Left lung (tissue), 4 donors: ENCODE measurements at regions not wholly inside any gene's neighbourhood (a gene's known extent, or its start where the extent isn't known, plus 50 kb on each side); places are given as distances from the start of the nearest gene placed in this dataset.

Experiments
- ATAC-seq: fragments of 200-7000 bp; cut with Tn5 transposase; one replicate; pipeline ENCODE4 v1.9.1; 2020; ENCODE audit warnings: moderate library complexity
- DNase-seq, 4 donors: peaks; one replicate each; pipeline ENCODE4 v3.0.0-alpha.2; 2013 to 2020
- H3K27ac ChIP-seq, 2 donors: fragments of 200-600 bp; sonication (generic) in 1 of 2; one replicate each; pipeline versions ENCODE4 v1.5.0 to v1.8.0; 2020 to 2021
- H3K27me3 ChIP-seq, 2 donors: fragments of 200-600 bp; sonication (generic) in 1 of 2; one replicate each; pipeline versions ENCODE4 v1.5.0 to v1.8.0; 2020 to 2021
- H3K36me3 ChIP-seq, 2 donors: fragments of 200-600 bp; sonication (generic) in 1 of 2; one replicate each; pipeline versions ENCODE4 v1.5.0 to v1.8.0; 2020 to 2021
- H3K4me1 ChIP-seq, 2 donors: fragments of 200-600 bp; one replicate each; pipeline ENCODE4 v1.8.0; 2021
- H3K4me3 ChIP-seq, 2 donors: fragments of 200-600 bp; sonication (generic) in 1 of 2; one replicate each; pipeline versions ENCODE4 v1.5.0 to v1.8.0; 2020 to 2021; ENCODE audit warnings: mild to moderate bottlenecking in 1 of 2
- H3K9me3 ChIP-seq, 2 donors: fragments of 200-600 bp; sonication (generic) in 1 of 2; one replicate each; pipeline versions ENCODE4 v1.5.0 to v1.8.0; 2020 to 2021
- intact Hi-C, 2 donors: fragments of 100-400 bp; cut with DNase I; formaldehyde crosslinking; loops; one replicate each; pipeline versions ENCODE4 v1.11.2 to v1.14.2; 2022
- TF ChIP-seq, protein P1 (sequence below), 2 donors: fragments of 200-600 bp; sonication (generic) in 1 of 2; IDR thresholded peaks; one replicate each; pipeline versions ENCODE4 v1.5.0 to v1.8.0; 2021; ENCODE audit warnings: antibody characterized with exemption in 2 of 2
- donor health status: DM: no; HTN: yes; CAD: no.
- donor health status: DM: no; HTN: no; CAD: no.

- no peaks in the 10 kb centered on the region for H3K4me1 ChIP-seq
- no peaks in the 10 kb centered on the region for H3K36me3 ChIP-seq
- H3K27ac ChIP-seq, result no peak overlapping the region
- peaks cover 0 to 7% of the 10 kb centered on the region in 2 donors for H3K27me3 ChIP-seq
- H3K9me3 ChIP-seq, result peaks cover 0 to 2% of the 10 kb centered on the region in 2 donors
- H3K4me3 ChIP-seq, result no peak overlapping the region
- TF ChIP-seq, protein P1, sequence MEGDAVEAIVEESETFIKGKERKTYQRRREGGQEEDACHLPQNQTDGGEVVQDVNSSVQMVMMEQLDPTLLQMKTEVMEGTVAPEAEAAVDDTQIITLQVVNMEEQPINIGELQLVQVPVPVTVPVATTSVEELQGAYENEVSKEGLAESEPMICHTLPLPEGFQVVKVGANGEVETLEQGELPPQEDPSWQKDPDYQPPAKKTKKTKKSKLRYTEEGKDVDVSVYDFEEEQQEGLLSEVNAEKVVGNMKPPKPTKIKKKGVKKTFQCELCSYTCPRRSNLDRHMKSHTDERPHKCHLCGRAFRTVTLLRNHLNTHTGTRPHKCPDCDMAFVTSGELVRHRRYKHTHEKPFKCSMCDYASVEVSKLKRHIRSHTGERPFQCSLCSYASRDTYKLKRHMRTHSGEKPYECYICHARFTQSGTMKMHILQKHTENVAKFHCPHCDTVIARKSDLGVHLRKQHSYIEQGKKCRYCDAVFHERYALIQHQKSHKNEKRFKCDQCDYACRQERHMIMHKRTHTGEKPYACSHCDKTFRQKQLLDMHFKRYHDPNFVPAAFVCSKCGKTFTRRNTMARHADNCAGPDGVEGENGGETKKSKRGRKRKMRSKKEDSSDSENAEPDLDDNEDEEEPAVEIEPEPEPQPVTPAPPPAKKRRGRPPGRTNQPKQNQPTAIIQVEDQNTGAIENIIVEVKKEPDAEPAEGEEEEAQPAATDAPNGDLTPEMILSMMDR (IDR thresholded peaks at IDR 0.05), result no peak
- DNase-seq (no peak), ATAC-seq (no peak)
- intact Hi-C loops, result no loop called here
Observed at GRCh38 chr15:98111806-98112205, 151.3 kb downstream of the ARRDC4 start.

- Histone ChIP-seq H3K36me3 (no peaks in the 10 kb centered on the region), H3K27me3 (peaks cover 0 to 7% of the 10 kb centered on the region in 2 donors), H3K9me3 (peaks cover 0 to 2% of the 10 kb centered on the region in 2 donors), H3K4me3 (no peak overlapping the region), H3K4me1 (no peaks in the 10 kb centered on the region), H3K27ac (no peak overlapping the region)
- ATAC-seq (no peak), DNase-seq (no peak)
- intact Hi-C loops, result no loop called here
- TF ChIP-seq, protein P1 (IDR thresholded peaks at IDR 0.05), result no peak
Observed at GRCh38 chr15:98113327-98113726, 152.8 kb downstream of the ARRDC4 start.

DNA sequence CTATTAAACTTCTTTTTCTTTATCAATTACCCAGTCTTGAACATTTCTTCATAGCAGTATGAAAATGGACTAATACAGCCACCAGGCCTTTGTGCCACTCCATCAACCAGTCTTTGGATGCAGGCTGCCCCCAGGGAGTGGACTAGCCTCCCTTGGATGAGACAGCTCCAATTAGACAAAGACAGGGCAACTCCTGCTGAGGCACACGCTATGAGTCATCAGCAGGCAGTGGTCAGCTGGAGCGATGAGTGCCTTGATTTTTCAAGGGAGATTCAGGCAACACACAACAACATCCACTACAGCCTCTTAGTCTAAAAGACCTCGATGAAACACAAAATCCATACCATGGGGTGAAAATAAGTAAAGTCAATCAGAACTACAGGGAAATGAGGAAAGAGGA is 160.1 kb downstream of the ARRDC4 start:
- no peak overlapping the region for H3K4me3 ChIP-seq
- no peak for ATAC-seq
- TF ChIP-seq, protein P1 (IDR thresholded peaks at IDR 0.05), result no peak

GRCh38 chr15:98121536-98121935 is 161.0 kb downstream of the ARRDC4 start:
- Histone ChIP-seq H3K27ac (no peak overlapping the region), H3K4me1 (no peaks in the 10 kb centered on the region), H3K4me3 (no peak overlapping the region), H3K9me3 (no peaks in the 10 kb centered on the region), H3K36me3 (no peaks in the 10 kb centered on the region), H3K27me3 (no peaks in the 10 kb centered on the region)
- TF ChIP-seq, protein P1 (IDR thresholded peaks at IDR 0.05), result no peak
- ATAC-seq, result no peak
- no peak for DNase-seq
- intact Hi-C loops, result no loop called here

More for the DNA sequence above, 160.1 kb downstream of the ARRDC4 start:
- no peaks in the 10 kb centered on the region for H3K36me3 ChIP-seq
- no peak overlapping the region for H3K27ac ChIP-seq
- no peaks in the 10 kb centered on the region for H3K27me3 ChIP-seq
- H3K9me3 ChIP-seq, result peaks cover 0 to 2% of the 10 kb centered on the region in 2 donors
- intact Hi-C loops, result no loop called here
- H3K4me1 ChIP-seq, result no peaks in the 10 kb centered on the region
- DNase-seq, result no peak

GRCh38 chr15:98121957-98122356 is 161.5 kb downstream of the ARRDC4 start:
- ATAC-seq (no peak), DNase-seq (no peak)
- no peak overlapping the region for H3K4me3 ChIP-seq
- H3K36me3 ChIP-seq, result no peaks in the 10 kb centered on the region
- H3K27me3 ChIP-seq, result no peaks in the 10 kb centered on the region
- H3K4me1 ChIP-seq, result no peaks in the 10 kb centered on the region
- no peaks in the 10 kb centered on the region for H3K9me3 ChIP-seq
- no peak overlapping the region for H3K27ac ChIP-seq
- TF ChIP-seq, protein P1 (IDR thresholded peaks at IDR 0.05), result no peak
- intact Hi-C loops, result no loop called here
